HEK293 (cell line): ENCODE measurements at regions not wholly inside any gene's neighbourhood (a gene's known extent, or its start where the extent isn't known, plus 50 kb on each side); places are given as distances from the start of the nearest gene placed in this dataset.

Experiments used
- ZBTB1 ChIP-seq: fragments of 450-650 bp; formaldehyde crosslinking; IDR thresholded peaks from 2 replicates; pipeline ENCODE4 v1.5.1; 2016; ENCODE audit warnings: missing biosample characterization, missing genetic modification characterization
- ZNF121 ChIP-seq: fragments of 450-650 bp; formaldehyde crosslinking; IDR thresholded peaks from 2 replicates; pipeline ENCODE4 v1.5.1; 2016; ENCODE audit warnings: missing biosample characterization, missing genetic modification characterization
- ZNF274 ChIP-seq, 2 experiments: fragments of 200-500 bp in 1 of 2; fragments of 450-650 bp in 1 of 2; sonication (Bioruptor generic) in 1 of 2; formaldehyde crosslinking in 1 of 2; IDR thresholded peaks; 2 replicates each; pipeline versions ENCODE4 v1.5.1 to v1.6.1; 2014 to 2016; ENCODE audit warnings: borderline replicate concordance in 1 of 2, inconsistent platforms in 1 of 2, low read length in 1 of 2, missing biosample characterization in 1 of 2, missing genetic modification characterization in 1 of 2
- ZSCAN16 ChIP-seq: fragments of 450-650 bp; formaldehyde crosslinking; IDR thresholded peaks from 2 replicates; pipeline ENCODE4 v1.5.1; 2016; ENCODE audit warnings: missing biosample characterization, missing genetic modification characterization

- TF ChIP-seq ZBTB1 (tag by site-specific recombination), result no peak
- no peak for TF ChIP-seq ZNF274 (IDR thresholded peaks at IDR 0.05; ENCODE audit: low read length)
- TF ChIP-seq ZNF274 (tag by site-specific recombination; IDR thresholded peaks at IDR 0.05; ENCODE audit: borderline replicate concordance), result no peak
- no peak for TF ChIP-seq ZNF121 (tag by site-specific recombination)
- no peak for TF ChIP-seq ZSCAN16 (tag by site-specific recombination)
Measured at GRCh38 chr12:126084480-126084879, 1019.2 kb downstream of the AACS start.
